ENCODE measurements at regions not wholly inside any gene's neighbourhood (a gene's known extent, or its start where the extent isn't known, plus 50 kb on each side); places are given as distances from the start of the nearest gene placed in this dataset.
A peak's percentile ranks its signal among the peaks of the same experiment; 100 is the strongest.
"Not testable (repeated sequence)": the region's sequence is repeated elsewhere in the genome, so short reads cannot be mapped to it uniquely, and the experiment has no call there.

DNA sequence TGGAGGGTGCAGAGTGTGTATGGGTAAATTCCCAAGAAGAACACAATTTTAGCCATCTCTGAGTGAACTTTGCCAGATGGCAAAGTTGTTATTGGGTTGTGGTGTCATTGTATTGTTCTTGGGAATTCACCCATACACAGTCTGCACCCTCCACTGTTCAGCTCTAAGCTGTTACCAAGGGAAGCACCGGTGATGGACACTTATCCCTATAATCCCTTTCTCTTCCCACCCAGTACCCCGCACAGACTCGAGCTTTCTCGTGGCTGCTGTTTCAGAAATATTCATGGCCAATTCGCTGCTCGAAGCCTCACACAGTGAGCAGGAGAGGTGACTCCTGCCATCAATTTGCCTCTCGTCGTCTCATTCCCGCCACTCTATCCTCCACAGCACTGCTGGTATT lies 95.7 kb upstream of the PALMD start:
- H3K4me3 ChIP-seq = no peak overlapping the region
- H3K4me1 ChIP-seq (ENCODE audit: low read depth) = peaks cover 4% of the 10 kb centered on the region
- H3K27ac ChIP-seq = no peak overlapping the region
- no peaks in the 10 kb centered on the region for H3K9me3 ChIP-seq (ENCODE audit: low read depth)
- no peaks in the 10 kb centered on the region for H3K27me3 ChIP-seq
- TF ChIP-seq, protein P1, sequence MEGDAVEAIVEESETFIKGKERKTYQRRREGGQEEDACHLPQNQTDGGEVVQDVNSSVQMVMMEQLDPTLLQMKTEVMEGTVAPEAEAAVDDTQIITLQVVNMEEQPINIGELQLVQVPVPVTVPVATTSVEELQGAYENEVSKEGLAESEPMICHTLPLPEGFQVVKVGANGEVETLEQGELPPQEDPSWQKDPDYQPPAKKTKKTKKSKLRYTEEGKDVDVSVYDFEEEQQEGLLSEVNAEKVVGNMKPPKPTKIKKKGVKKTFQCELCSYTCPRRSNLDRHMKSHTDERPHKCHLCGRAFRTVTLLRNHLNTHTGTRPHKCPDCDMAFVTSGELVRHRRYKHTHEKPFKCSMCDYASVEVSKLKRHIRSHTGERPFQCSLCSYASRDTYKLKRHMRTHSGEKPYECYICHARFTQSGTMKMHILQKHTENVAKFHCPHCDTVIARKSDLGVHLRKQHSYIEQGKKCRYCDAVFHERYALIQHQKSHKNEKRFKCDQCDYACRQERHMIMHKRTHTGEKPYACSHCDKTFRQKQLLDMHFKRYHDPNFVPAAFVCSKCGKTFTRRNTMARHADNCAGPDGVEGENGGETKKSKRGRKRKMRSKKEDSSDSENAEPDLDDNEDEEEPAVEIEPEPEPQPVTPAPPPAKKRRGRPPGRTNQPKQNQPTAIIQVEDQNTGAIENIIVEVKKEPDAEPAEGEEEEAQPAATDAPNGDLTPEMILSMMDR (IDR thresholded peaks at IDR 0.05; ENCODE audit: low read depth, low read length) = no peak
- no peak for DNase-seq (ENCODE audit: low read depth in 1 of 2, low spot score in 1 of 2)
- H3K36me3 ChIP-seq = no peaks in the 10 kb centered on the region

DNA sequence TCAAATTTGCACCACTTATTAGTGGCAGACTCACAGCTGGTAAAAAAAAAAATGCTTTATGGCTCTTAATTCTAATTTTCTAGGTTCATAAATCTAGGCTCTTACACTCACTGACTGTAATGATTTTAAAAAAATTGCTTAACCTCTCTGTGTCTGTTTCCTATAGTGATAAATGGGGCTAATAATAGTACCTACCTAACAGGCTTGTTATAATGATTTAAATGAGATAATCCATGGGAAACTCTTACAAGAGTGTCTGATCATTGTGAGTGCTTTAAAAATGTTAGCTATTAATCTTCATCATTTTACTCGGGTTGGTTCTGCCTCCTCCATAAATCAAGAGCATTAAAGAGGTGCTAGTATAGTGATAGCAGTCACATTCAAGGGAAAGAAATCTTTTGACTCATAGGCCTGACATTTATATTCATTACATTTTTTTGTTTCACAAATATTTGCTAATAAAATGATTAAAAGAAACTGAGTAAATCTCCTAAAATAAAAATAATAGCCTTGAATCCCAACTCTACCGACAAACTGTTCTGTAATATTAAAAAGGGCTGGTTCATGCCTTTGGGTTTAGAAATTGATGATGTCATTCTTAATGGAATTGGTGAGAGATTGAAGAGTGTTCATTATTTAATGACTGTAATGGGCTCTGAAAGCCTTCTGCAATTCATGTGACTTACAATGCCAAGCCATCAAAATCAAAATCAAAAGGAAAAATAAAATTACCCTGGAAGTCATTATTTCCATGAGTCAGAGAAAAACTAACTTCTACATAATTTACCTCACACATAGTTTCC lies 93.9 kb upstream of the PALMD start:
- Histone ChIP-seq H3K27ac (no peak overlapping the region), H3K36me3 (no peaks in the 10 kb centered on the region), H3K9me3 (ENCODE audit: low read depth) (no peaks in the 10 kb centered on the region), H3K27me3 (no peaks in the 10 kb centered on the region), H3K4me1 (ENCODE audit: low read depth) (peaks cover 4% of the 10 kb centered on the region), H3K4me3 (no peak overlapping the region)
- DNase-seq (ENCODE audit: low read depth in 1 of 2, low spot score in 1 of 2) = no peak
- TF ChIP-seq, protein P1 (IDR thresholded peaks at IDR 0.05; ENCODE audit: low read depth, low read length) = no peak

DNA sequence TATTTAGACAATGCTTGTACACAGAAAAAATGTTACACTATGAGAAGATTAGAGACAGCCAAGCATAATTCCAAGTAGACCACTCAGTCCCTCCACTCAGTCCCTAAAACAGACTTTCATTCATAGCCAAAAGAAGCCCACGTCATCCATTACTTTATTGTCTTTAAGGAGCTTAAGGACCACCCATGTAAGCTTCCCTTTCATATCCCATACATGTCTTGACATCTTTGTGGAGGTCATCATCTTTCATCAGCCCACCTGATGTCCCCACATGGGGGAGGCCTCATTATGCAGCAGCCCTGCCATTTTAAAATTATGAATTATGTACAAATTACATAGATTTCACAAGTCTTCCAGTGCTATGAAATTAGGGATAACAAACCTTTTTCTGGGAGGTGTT lies 92.6 kb upstream of the PALMD start:
- no peak overlapping the region for H3K4me3 ChIP-seq
- TF ChIP-seq, protein P1 (IDR thresholded peaks at IDR 0.05; ENCODE audit: low read depth, low read length) = no peak
- no peaks in the 10 kb centered on the region for H3K9me3 ChIP-seq (ENCODE audit: low read depth)
- peaks cover 4% of the 10 kb centered on the region for H3K4me1 ChIP-seq (ENCODE audit: low read depth)
- H3K36me3 ChIP-seq = no peaks in the 10 kb centered on the region
- no peaks in the 10 kb centered on the region for H3K27me3 ChIP-seq
- DNase-seq (ENCODE audit: low read depth in 1 of 2, low spot score in 1 of 2) = no peak
- H3K27ac ChIP-seq = no peak overlapping the region

GRCh38 chr1:99553819-99554218 lies 92.1 kb upstream of the PALMD start:
- not testable (repeated sequence) for H3K4me3 ChIP-seq; H3K4me1 ChIP-seq (ENCODE audit: low read depth); H3K27me3 ChIP-seq; DNase-seq (ENCODE audit: low read depth in 1 of 2, low spot score in 1 of 2); H3K36me3 ChIP-seq; H3K9me3 ChIP-seq (ENCODE audit: low read depth); H3K27ac ChIP-seq

GRCh38 chr1:99554727-99555126 lies 91.2 kb upstream of the PALMD start:
- no peak for DNase-seq (ENCODE audit: low read depth in 1 of 2, low spot score in 1 of 2)
- H3K27me3 ChIP-seq = no peaks in the 10 kb centered on the region
- no peaks in the 10 kb centered on the region for H3K36me3 ChIP-seq
- no peaks in the 10 kb centered on the region for H3K9me3 ChIP-seq (ENCODE audit: low read depth)
- TF ChIP-seq, protein P1 (IDR thresholded peaks at IDR 0.05; ENCODE audit: low read depth, low read length) = no peak
- no peak overlapping the region for H3K4me3 ChIP-seq
- H3K4me1 ChIP-seq (ENCODE audit: low read depth) = no peaks in the 10 kb centered on the region
- H3K27ac ChIP-seq = no peak overlapping the region

DNA sequence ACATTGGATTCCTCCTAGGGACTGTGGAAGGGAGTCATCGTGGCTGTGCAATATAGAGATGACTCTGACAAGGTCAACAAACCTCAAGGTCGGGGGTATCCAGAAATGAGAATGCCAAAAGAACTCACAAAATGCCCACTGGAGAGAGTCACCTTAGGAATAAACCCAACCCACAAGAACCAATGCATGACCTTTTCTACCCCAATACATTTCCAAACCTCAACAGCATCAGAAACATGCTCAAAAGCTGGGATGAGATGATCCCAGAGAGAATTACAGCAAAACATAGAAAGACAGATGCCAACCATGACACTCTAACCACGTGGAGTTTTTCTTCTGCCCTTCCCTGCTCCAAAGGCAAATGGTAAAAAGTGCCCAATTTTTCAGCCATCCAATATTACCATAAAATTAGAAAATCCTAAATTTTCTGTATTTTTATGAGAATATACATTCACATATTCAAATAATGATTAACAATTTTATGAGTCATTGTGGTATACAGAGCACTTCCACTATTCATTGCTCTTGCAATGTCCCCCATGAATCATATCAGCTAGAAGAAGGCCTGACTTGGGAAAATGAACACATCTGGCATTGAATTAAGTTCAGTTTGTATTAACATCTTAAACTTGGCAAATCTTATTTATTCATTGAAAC lies 88.2 kb upstream of the PALMD start:
- Histone ChIP-seq H3K27ac (no peak overlapping the region), H3K27me3 (no peaks in the 10 kb centered on the region), H3K36me3 (no peaks in the 10 kb centered on the region), H3K4me3 (no peak overlapping the region), H3K9me3 (ENCODE audit: low read depth) (no peaks in the 10 kb centered on the region), H3K4me1 (ENCODE audit: low read depth) (no peaks in the 10 kb centered on the region)
- peak in 1 of 2 donors; percentile 73 for DNase-seq (ENCODE audit: low read depth in 1 of 2, low spot score in 1 of 2)
- TF ChIP-seq, protein P1 (IDR thresholded peaks at IDR 0.05; ENCODE audit: low read depth, low read length) = no peak

Data from cardiac muscle cell (in vitro differentiated cells and primary cell).